OCI-LY1 (cell line): ENCODE measurements at regions not wholly inside any gene's neighbourhood (a gene's known extent, or its start where the extent isn't known, plus 50 kb on each side); places are given as distances from the start of the nearest gene placed in this dataset.

Source experiments
- H2AFZ ChIP-seq: fragments of 200-600 bp; sonication (generic), shearing (Covaris generic); 2 replicates; pipeline ENCODE4 v1.6.0; 2014; ENCODE audit warnings: antibody characterized with exemption, mild to moderate bottlenecking, low read length
- H3F3A ChIP-seq: fragments of 200-600 bp; sonication (generic), shearing (Covaris generic); 2 replicates; pipeline ENCODE4 v1.6.0; 2014; ENCODE audit warnings: mild to moderate bottlenecking, antibody characterized with exemption, low read length, moderate library complexity; ENCODE audit not compliant: insufficient read depth
- H3K27ac ChIP-seq: fragments of 200-600 bp; sonication (generic); 2 replicates; pipeline ENCODE4 v1.5.1; 2014; ENCODE audit warnings: low read length, mixed run types, mild to moderate bottlenecking, low read depth; ENCODE audit not compliant: poor library complexity, severe bottlenecking
- H3K27me3 ChIP-seq: fragments of 200-600 bp; sonication (generic); 2 replicates; pipeline ENCODE4 v1.6.0; 2014; ENCODE audit warnings: antibody characterized with exemption, mild to moderate bottlenecking, low read length, moderate library complexity; ENCODE audit not compliant: insufficient read depth
- H3K36me3 ChIP-seq: fragments of 200-600 bp; sonication (generic); 2 replicates; pipeline ENCODE4 v1.6.1; 2014; ENCODE audit warnings: mild to moderate bottlenecking, antibody characterized with exemption, low read length, moderate library complexity, mixed read lengths; ENCODE audit not compliant: insufficient read depth
- H3K4me1 ChIP-seq: fragments of 200-600 bp; sonication (generic); 2 replicates; pipeline ENCODE4 v1.5.1; 2014; ENCODE audit warnings: mild to moderate bottlenecking, low read length, moderate library complexity; ENCODE audit not compliant: insufficient read depth, severe bottlenecking
- H3K4me2 ChIP-seq: fragments of 200-600 bp; sonication (generic), shearing (Covaris generic); 2 replicates; pipeline ENCODE4 v1.6.1; 2014; ENCODE audit warnings: low read length
- H3K4me3 ChIP-seq: fragments of 200-600 bp; sonication (generic); 2 replicates; pipeline ENCODE4 v1.5.1; 2014; ENCODE audit warnings: low read length, low read depth, mild to moderate bottlenecking, mixed read lengths; ENCODE audit not compliant: poor library complexity, severe bottlenecking
- H3K79me2 ChIP-seq: fragments of 200-600 bp; shearing (Covaris generic); 2 replicates; pipeline ENCODE4 v1.6.1; 2016; ENCODE audit warnings: mixed run types, low read length, mixed read lengths; ENCODE audit not compliant: insufficient read depth
- H3K9ac ChIP-seq: fragments of 200-600 bp; sonication (generic), shearing (Covaris generic); 2 replicates; pipeline ENCODE4 v1.6.1; 2014; ENCODE audit warnings: mild to moderate bottlenecking, low read length, mixed read lengths
- H3K9me2 ChIP-seq: fragments of 200-600 bp; sonication (generic), shearing (Covaris generic); 2 replicates; pipeline ENCODE4 v1.6.1; 2014; ENCODE audit warnings: low read depth, mild to moderate bottlenecking, low read length, mixed read lengths
- H3K9me3 ChIP-seq: fragments of 200-600 bp; shearing (Covaris generic); 2 replicates; pipeline ENCODE4 v1.6.1; 2014; ENCODE audit warnings: low read length, mixed read lengths
- H4K20me1 ChIP-seq: fragments of 200-600 bp; sonication (generic), shearing (Covaris generic); 2 replicates; pipeline ENCODE4 v1.6.0; 2016; ENCODE audit warnings: mild to moderate bottlenecking, low read length; ENCODE audit not compliant: insufficient read depth
- EZH2 ChIP-seq: fragments of 200-600 bp; sonication (generic), shearing (Covaris generic); IDR thresholded peaks from 2 replicates; pipeline ENCODE4 v1.8.0; 2017; ENCODE audit warnings: borderline replicate concordance, mixed run types, mild to moderate bottlenecking, antibody characterized with exemption, low read length, moderate library complexity, mixed read lengths
- TF ChIP-seq, protein P1 (sequence below): fragments of 200-600 bp; sonication (generic), shearing (Covaris generic); IDR thresholded peaks from 2 replicates; pipeline ENCODE4 v1.5.1; 2017; ENCODE audit warnings: mild to moderate bottlenecking, antibody characterized with exemption, low read length, moderate library complexity, mixed read lengths

DNA sequence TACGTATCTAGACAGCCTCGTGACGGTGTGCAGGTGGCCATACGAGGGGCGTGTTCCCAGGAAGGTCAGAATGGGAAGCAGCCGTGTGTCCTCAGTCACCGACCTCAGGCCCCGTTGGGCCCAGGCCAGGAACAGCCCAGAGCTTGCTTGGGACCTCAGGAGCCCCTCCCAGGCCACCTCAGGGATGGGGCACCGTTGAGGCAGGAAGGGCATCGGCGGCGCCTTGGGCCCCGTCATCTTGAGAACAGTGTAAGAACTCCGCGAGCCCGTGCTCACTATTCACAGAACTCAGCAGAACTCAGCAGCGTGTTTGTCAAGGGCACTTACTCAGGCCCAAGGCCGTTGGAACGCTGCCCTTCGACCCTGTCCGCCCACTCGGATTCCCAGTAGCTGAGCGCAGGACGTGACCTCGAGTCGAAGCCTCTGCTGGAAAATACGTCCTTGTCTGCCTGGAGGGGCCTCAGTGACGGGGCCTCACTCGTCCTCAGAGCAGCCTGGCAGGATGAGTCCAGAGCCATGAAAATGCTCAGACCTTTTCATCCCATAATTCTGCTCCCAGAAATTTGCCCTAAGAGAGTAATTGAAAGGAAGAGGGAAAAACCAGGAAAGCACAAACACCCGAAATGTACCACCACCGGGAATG lies 1134.8 kb downstream of the BRD1 start:
- Histone ChIP-seq H3K9ac (no peak overlapping the region), H4K20me1 (no peaks in the 10 kb centered on the region), H2AFZ (no peak overlapping the region), H3F3A (no peaks in the 10 kb centered on the region), H3K27me3 (no peaks in the 10 kb centered on the region), H3K4me1 (no peaks in the 10 kb centered on the region), H3K36me3 (no peaks in the 10 kb centered on the region), H3K79me2 (no peaks in the 10 kb centered on the region), H3K4me2 (no peak overlapping the region), H3K4me3 (no peak overlapping the region), H3K9me3 (no peaks in the 10 kb centered on the region), H3K9me2 (no peaks in the 10 kb centered on the region), H3K27ac (no peak overlapping the region)
- no peak for TF ChIP-seq EZH2
- TF ChIP-seq, protein P1, sequence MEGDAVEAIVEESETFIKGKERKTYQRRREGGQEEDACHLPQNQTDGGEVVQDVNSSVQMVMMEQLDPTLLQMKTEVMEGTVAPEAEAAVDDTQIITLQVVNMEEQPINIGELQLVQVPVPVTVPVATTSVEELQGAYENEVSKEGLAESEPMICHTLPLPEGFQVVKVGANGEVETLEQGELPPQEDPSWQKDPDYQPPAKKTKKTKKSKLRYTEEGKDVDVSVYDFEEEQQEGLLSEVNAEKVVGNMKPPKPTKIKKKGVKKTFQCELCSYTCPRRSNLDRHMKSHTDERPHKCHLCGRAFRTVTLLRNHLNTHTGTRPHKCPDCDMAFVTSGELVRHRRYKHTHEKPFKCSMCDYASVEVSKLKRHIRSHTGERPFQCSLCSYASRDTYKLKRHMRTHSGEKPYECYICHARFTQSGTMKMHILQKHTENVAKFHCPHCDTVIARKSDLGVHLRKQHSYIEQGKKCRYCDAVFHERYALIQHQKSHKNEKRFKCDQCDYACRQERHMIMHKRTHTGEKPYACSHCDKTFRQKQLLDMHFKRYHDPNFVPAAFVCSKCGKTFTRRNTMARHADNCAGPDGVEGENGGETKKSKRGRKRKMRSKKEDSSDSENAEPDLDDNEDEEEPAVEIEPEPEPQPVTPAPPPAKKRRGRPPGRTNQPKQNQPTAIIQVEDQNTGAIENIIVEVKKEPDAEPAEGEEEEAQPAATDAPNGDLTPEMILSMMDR: no peak

DNA sequence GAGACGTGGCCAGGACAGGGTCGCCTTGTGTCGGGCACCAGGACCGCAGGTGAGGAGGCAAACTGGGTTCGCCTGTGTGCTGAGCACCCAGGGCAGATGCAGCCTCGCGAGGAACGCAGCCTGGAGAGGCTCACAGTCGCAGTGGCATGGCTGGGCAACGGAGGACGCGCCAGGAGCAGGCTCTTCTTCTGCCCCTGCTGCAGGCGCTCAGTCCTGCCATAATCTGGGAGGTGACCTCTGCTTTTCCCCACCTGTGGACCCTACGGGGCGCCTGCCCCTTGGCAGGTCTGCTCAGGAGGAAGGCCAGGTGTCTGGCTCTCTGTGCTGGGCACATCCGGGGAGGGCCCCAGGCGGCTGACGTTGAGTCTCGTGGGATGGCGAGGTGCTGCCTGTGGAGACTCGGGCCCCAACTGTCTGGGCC lies 1136.2 kb downstream of the BRD1 start:
- no peaks in the 10 kb centered on the region for H3K9me3 ChIP-seq
- no peaks in the 10 kb centered on the region for H3K79me2 ChIP-seq
- TF ChIP-seq, protein P1: no peak
- no peak for TF ChIP-seq EZH2
- no peak overlapping the region for H3K27ac ChIP-seq
- H3K4me2 ChIP-seq: no peak overlapping the region
- no peaks in the 10 kb centered on the region for H3F3A ChIP-seq
- H3K27me3 ChIP-seq: no peaks in the 10 kb centered on the region
- no peaks in the 10 kb centered on the region for H4K20me1 ChIP-seq
- H3K9ac ChIP-seq: no peak overlapping the region
- H2AFZ ChIP-seq: no peak overlapping the region
- H3K36me3 ChIP-seq: no peaks in the 10 kb centered on the region
- H3K9me2 ChIP-seq: no peaks in the 10 kb centered on the region
- H3K4me3 ChIP-seq: no peak overlapping the region
- H3K4me1 ChIP-seq: no peaks in the 10 kb centered on the region

DNA sequence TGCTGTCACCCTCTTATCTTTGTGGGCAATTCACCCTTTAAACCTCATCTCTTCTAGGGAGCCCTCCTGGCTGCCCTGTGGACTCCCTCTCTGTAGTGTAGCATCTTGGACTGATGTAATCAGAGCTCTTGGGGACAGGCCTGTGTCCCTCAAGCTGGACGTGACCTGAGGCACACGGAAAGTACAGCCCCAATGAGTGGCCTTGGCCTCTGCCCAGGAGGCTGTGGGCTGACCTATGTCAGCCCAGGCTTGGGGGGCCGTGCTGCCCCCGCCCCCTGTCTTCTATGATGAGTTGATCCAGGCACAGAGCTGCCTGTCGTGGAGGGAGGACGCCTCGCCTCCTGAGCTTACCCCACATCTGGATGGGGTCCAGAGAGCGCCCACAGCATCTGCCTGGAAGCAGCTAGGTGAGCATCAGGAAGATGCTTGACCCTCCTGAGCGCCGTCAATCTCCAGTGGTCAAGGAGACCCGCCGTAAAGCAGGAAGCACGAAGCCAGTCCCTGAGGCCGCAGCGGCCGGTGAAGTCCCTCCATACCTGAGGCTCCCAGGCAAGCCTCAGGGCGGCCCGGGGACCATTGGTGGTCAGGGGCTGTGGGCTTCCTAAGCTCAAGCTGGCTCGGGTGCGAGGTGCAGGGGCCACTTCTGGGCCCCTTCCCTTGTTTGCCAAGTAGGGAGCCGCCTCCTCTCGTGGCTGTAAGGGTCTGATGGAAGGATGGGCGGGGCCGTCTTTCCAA lies 1136.9 kb downstream of the BRD1 start:
- Histone ChIP-seq H3F3A (no peaks in the 10 kb centered on the region), H3K9ac (no peak overlapping the region), H3K4me3 (no peak overlapping the region), H4K20me1 (no peaks in the 10 kb centered on the region), H3K27ac (no peak overlapping the region), H3K79me2 (no peaks in the 10 kb centered on the region), H3K4me1 (no peaks in the 10 kb centered on the region), H3K9me2 (no peaks in the 10 kb centered on the region), H3K36me3 (no peaks in the 10 kb centered on the region), H2AFZ (no peak overlapping the region), H3K4me2 (no peak overlapping the region), H3K27me3 (no peaks in the 10 kb centered on the region), H3K9me3 (no peaks in the 10 kb centered on the region)
- no peak for TF ChIP-seq EZH2

DNA sequence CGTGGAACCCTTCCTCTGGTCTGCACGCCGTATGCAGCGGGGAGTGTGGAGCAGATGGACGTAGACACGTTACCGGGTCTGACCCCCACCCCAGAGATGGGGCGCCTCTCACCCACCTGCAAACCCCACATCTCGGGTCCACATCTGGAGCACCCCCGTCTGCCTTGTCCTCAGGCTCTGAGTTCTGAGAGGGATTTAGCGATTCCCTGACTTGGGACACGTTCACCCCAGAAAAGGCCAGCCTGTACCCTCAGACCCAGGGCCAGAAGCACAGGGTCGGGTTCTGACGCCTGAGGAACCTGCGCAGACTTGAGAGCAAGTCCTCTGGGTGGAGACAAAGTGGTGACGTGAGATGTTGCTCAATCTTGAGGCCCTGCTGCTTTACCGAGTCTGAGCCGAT lies 1138.5 kb downstream of the BRD1 start:
- H3K27ac ChIP-seq: no peak overlapping the region
- H2AFZ ChIP-seq: no peak overlapping the region
- no peaks in the 10 kb centered on the region for H3K36me3 ChIP-seq
- H3K4me1 ChIP-seq: no peaks in the 10 kb centered on the region
- H3K4me2 ChIP-seq: no peak overlapping the region
- no peaks in the 10 kb centered on the region for H3K9me2 ChIP-seq
- no peak overlapping the region for H3K4me3 ChIP-seq
- H3K9me3 ChIP-seq: no peaks in the 10 kb centered on the region
- TF ChIP-seq, protein P1: no peak
- TF ChIP-seq EZH2: no peak
- no peaks in the 10 kb centered on the region for H3K27me3 ChIP-seq
- H3K79me2 ChIP-seq: no peaks in the 10 kb centered on the region
- H3F3A ChIP-seq: no peaks in the 10 kb centered on the region
- H3K9ac ChIP-seq: no peak overlapping the region
- no peaks in the 10 kb centered on the region for H4K20me1 ChIP-seq
